HG03097 (cell line): ENCODE measurements at regions not wholly inside any gene's neighbourhood (a gene's known extent, or its start where the extent isn't known, plus 50 kb on each side); places are given as distances from the start of the nearest gene placed in this dataset.
"Not testable (repeated sequence)": the region's sequence is repeated elsewhere in the genome, so short reads cannot be mapped to it uniquely, and the experiment has no call there.

Experiments used
- ATAC-seq: cut with Tn5 transposase; IDR thresholded peaks from one replicate; pipeline ENCODE4 v1.9.1; 2021; ENCODE audit not compliant: unreplicated experiment, low FRiP score

GRCh38 chr2:144617171-144617570 lies 97.3 kb upstream of the ZEB2 start:
- ATAC-seq, result not testable (repeated sequence)

- ATAC-seq, result no peak
Observed at GRCh38 chr2:144615866-144616565, 96.1 kb upstream of the ZEB2 start.

- ATAC-seq, result no peak
Observed at GRCh38 chr2:144607891-144608521, 88.1 kb upstream of the ZEB2 start.

- ATAC-seq, result no peak
Observed at GRCh38 chr2:144607099-144607498, 87.2 kb upstream of the ZEB2 start.

- no peak for ATAC-seq
Observed at GRCh38 chr2:144606466-144607095, 86.7 kb upstream of the ZEB2 start.

- ATAC-seq, result no peak
Observed at GRCh38 chr2:144605231-144605840, 85.4 kb upstream of the ZEB2 start.

- ATAC-seq, result no peak
Observed at GRCh38 chr2:144603334-144603733, 83.4 kb upstream of the ZEB2 start.

GRCh38 chr2:144598906-144599305 lies 79.0 kb upstream of the ZEB2 start:
- ATAC-seq, result no peak

GRCh38 chr2:144597894-144598593 lies 78.1 kb upstream of the ZEB2 start:
- no peak for ATAC-seq

- ATAC-seq, result no peak
Observed at GRCh38 chr2:144597388-144597787, 77.5 kb upstream of the ZEB2 start.

- ATAC-seq, result no peak
Observed at GRCh38 chr2:144596073-144596871, 76.4 kb upstream of the ZEB2 start.

GRCh38 chr2:144595686-144596072 lies 75.8 kb upstream of the ZEB2 start:
- ATAC-seq, result no peak

- no peak for ATAC-seq
Observed at GRCh38 chr2:144595279-144595678, 75.4 kb upstream of the ZEB2 start.

GRCh38 chr2:144593803-144594202 lies 73.9 kb upstream of the ZEB2 start:
- no peak for ATAC-seq

GRCh38 chr2:144592500-144593256 lies 72.8 kb upstream of the ZEB2 start:
- ATAC-seq, result no peak

- no peak for ATAC-seq
Observed at GRCh38 chr2:144587306-144587705, 67.4 kb upstream of the ZEB2 start.

- no peak for ATAC-seq
Observed at GRCh38 chr2:144586476-144586875, 66.6 kb upstream of the ZEB2 start.

- no peak for ATAC-seq
Observed at GRCh38 chr2:144583741-144584453, 64.0 kb upstream of the ZEB2 start.

GRCh38 chr2:144583381-144583729 lies 63.4 kb upstream of the ZEB2 start:
- no peak for ATAC-seq
